ENCODE measurements at regions not wholly inside any gene's neighbourhood (a gene's known extent, or its start where the extent isn't known, plus 50 kb on each side); places are given as distances from the start of the nearest gene placed in this dataset.
"Not testable (repeated sequence)": the region's sequence is repeated elsewhere in the genome, so short reads cannot be mapped to it uniquely, and the experiment has no call there.

- no peak for DNase-seq
These were observed 290.7 kb upstream of the CTNNB1 start for GRCh38 chr3:40908612-40909011.

- DNase-seq: no peak
These were observed 288.0 kb upstream of the CTNNB1 start for GRCh38 chr3:40911264-40911663.

GRCh38 chr3:40911928-40912327, 287.4 kb upstream of the CTNNB1 start:
- no peak for DNase-seq

GRCh38 chr3:40912461-40912860, 286.8 kb upstream of the CTNNB1 start:
- DNase-seq: no peak

- DNase-seq: no peak
These were observed 286.1 kb upstream of the CTNNB1 start for GRCh38 chr3:40913192-40913591.

GRCh38 chr3:40913641-40914040, 285.7 kb upstream of the CTNNB1 start:
- DNase-seq: no peak

GRCh38 chr3:40914475-40914874, 284.8 kb upstream of the CTNNB1 start:
- DNase-seq: no peak

GRCh38 chr3:40915346-40915865, 283.9 kb upstream of the CTNNB1 start:
- no peak for DNase-seq

- DNase-seq: no peak
These were observed 279.3 kb upstream of the CTNNB1 start for GRCh38 chr3:40920041-40920440.

- no peak for DNase-seq
These were observed 278.1 kb upstream of the CTNNB1 start for GRCh38 chr3:40921251-40921650.

GRCh38 chr3:40923143-40923542, 276.2 kb upstream of the CTNNB1 start:
- no peak for DNase-seq

GRCh38 chr3:40923651-40924050, 275.7 kb upstream of the CTNNB1 start:
- DNase-seq: no peak

GRCh38 chr3:40924559-40925141, 274.7 kb upstream of the CTNNB1 start:
- no peak for DNase-seq

- DNase-seq: no peak
These were observed 274.1 kb upstream of the CTNNB1 start for GRCh38 chr3:40925231-40925630.

- no peak for DNase-seq
These were observed 269.2 kb upstream of the CTNNB1 start for GRCh38 chr3:40930131-40930538.

GRCh38 chr3:40930756-40931155, 268.5 kb upstream of the CTNNB1 start:
- no peak for DNase-seq

- DNase-seq: no peak
These were observed 260.7 kb upstream of the CTNNB1 start for GRCh38 chr3:40938591-40938990.

- DNase-seq: no peak
These were observed 260.1 kb upstream of the CTNNB1 start for GRCh38 chr3:40939030-40939740.

GRCh38 chr3:40939741-40940130, 259.6 kb upstream of the CTNNB1 start:
- no peak for DNase-seq

GRCh38 chr3:40940651-40941050, 258.7 kb upstream of the CTNNB1 start:
- no peak for DNase-seq

- DNase-seq: not testable (repeated sequence)
These were observed 252.3 kb upstream of the CTNNB1 start for GRCh38 chr3:40947022-40947421.

GRCh38 chr3:40949347-40949746, 250.0 kb upstream of the CTNNB1 start:
- not testable (repeated sequence) for DNase-seq

- no peak for DNase-seq
These were observed 247.7 kb upstream of the CTNNB1 start for GRCh38 chr3:40951636-40952035.

- no peak for DNase-seq
These were observed 238.0 kb upstream of the CTNNB1 start for GRCh38 chr3:40961104-40961857.
